Neuronal stem cell (in vitro differentiated cells): ENCODE measurements at regions not wholly inside any gene's neighbourhood (a gene's known extent, or its start where the extent isn't known, plus 50 kb on each side); places are given as distances from the start of the nearest gene placed in this dataset.

Experiments used
- DNase-seq: peaks from one replicate; pipeline ENCODE4 v3.0.0-alpha.2; 2013; ENCODE audit warnings: low spot score
- H2AFZ ChIP-seq: one replicate; pipeline ENCODE4 v1.6.1; 2013; ENCODE audit warnings: mild to moderate bottlenecking, low read length, inconsistent platforms
- H2AK5ac ChIP-seq: 2 replicates; pipeline ENCODE4 v1.6.1; 2013; ENCODE audit warnings: low read depth, mild to moderate bottlenecking, inconsistent platforms, low read length, moderate library complexity, mixed read lengths
- H2BK120ac ChIP-seq: 2 replicates; pipeline ENCODE4 v1.6.1; 2013; ENCODE audit warnings: low read depth, mild to moderate bottlenecking, inconsistent platforms, low read length, moderate library complexity, mixed read lengths
- H2BK12ac ChIP-seq: one replicate; pipeline ENCODE4 v1.6.1; 2013; ENCODE audit warnings: low read length, inconsistent platforms
- H2BK15ac ChIP-seq: 2 replicates; pipeline ENCODE4 v1.6.1; 2013; ENCODE audit warnings: mild to moderate bottlenecking, low read length, inconsistent platforms, mixed read lengths
- H2BK5ac ChIP-seq: one replicate; pipeline ENCODE4 v1.6.1; 2013; ENCODE audit warnings: inconsistent platforms, mild to moderate bottlenecking, low read length, moderate library complexity
- H3K14ac ChIP-seq: one replicate; pipeline ENCODE4 v1.6.1; 2013; ENCODE audit warnings: low read length, inconsistent platforms
- H3K18ac ChIP-seq: 2 replicates; pipeline ENCODE4 v1.6.1; 2013; ENCODE audit warnings: low read length, inconsistent platforms
- H3K23ac ChIP-seq: 2 replicates; pipeline ENCODE4 v1.6.1; 2013; ENCODE audit warnings: low read depth, mild to moderate bottlenecking, mixed read lengths, low read length, inconsistent platforms; ENCODE audit not compliant: poor library complexity
- H3K27ac ChIP-seq: replicated peaks from 3 replicates; pipeline ENCODE4 v1.5.1; 2013; ENCODE audit warnings: low read length, inconsistent platforms
- H3K27me3 ChIP-seq, 3 experiments: 2 replicates each; pipeline ENCODE4 v1.6.1; 2013; ENCODE audit warnings: low read length in 3 of 3, mild to moderate bottlenecking in 2 of 3, inconsistent platforms in 1 of 3, low read depth in 1 of 3, mixed read lengths in 1 of 3, moderate library complexity in 1 of 3; ENCODE audit not compliant: control insufficient read depth in 3 of 3, insufficient read depth in 3 of 3
- H3K36me3 ChIP-seq, 2 donors: replicated peaks in 1 of 2; 2 replicates each; pipeline ENCODE4 v1.6.1; 2013; ENCODE audit warnings: low read length in 2 of 2; ENCODE audit not compliant: control insufficient read depth in 2 of 2, insufficient read depth in 2 of 2
- H3K4ac ChIP-seq: 2 replicates; pipeline ENCODE4 v1.6.1; 2013; ENCODE audit warnings: inconsistent platforms, mild to moderate bottlenecking, low read length, moderate library complexity
- H3K4me1 ChIP-seq, 2 donors: 1 replicate in 1 of 2; 2 replicates in 1 of 2; pipeline ENCODE4 v1.6.1; 2013; ENCODE audit warnings: low read length in 2 of 2, low read depth in 1 of 2; ENCODE audit not compliant: control insufficient read depth in 2 of 2, insufficient read depth in 1 of 2
- H3K4me2 ChIP-seq: one replicate; pipeline ENCODE4 v1.6.1; 2013; ENCODE audit warnings: mild to moderate bottlenecking, low read length, inconsistent platforms; ENCODE audit not compliant: insufficient read depth, poor library complexity, severe bottlenecking
- H3K4me3 ChIP-seq, 2 donors: 2 replicates each; pipeline ENCODE4 v1.5.1; 2013; ENCODE audit warnings: low read length in 2 of 2, mild to moderate bottlenecking in 2 of 2, inconsistent platforms in 1 of 2, moderate library complexity in 1 of 2
- H3K79me1 ChIP-seq: one replicate; pipeline ENCODE4 v1.6.1; 2013; ENCODE audit warnings: low read depth, mild to moderate bottlenecking, inconsistent platforms, low read length, moderate library complexity
- H3K9ac ChIP-seq: one replicate; pipeline ENCODE4 v1.6.1; 2013; ENCODE audit warnings: mild to moderate bottlenecking, low read depth, low read length, inconsistent platforms; ENCODE audit not compliant: poor library complexity
- H3K9me3 ChIP-seq, 2 donors: replicated peaks in 1 of 2; 2 replicates each; pipeline versions ENCODE3 to v1.6.1; 2013; ENCODE audit warnings: low read length in 2 of 2, mild to moderate bottlenecking in 2 of 2, inconsistent platforms in 1 of 2, low read depth in 1 of 2, mixed read lengths in 1 of 2, moderate library complexity in 1 of 2; ENCODE audit not compliant: control insufficient read depth in 2 of 2, insufficient read depth in 1 of 2
- H4K8ac ChIP-seq: one replicate; pipeline ENCODE4 v1.6.1; 2013; ENCODE audit warnings: low read depth, mild to moderate bottlenecking, inconsistent platforms, low read length, moderate library complexity
- H4K91ac ChIP-seq: one replicate; pipeline ENCODE4 v1.6.1; 2013; ENCODE audit warnings: low read length, low read depth, mild to moderate bottlenecking, inconsistent platforms; ENCODE audit not compliant: poor library complexity
- WGBS, 2 donors: extraction: QIAGEN DNeasy Blood & Tissue Kit; methylation state at CpG; one replicate each; pipeline ENCODE4 v1.1.7; 2013; ENCODE audit warnings: missing lambda C conversion rate in 2 of 2, mixed read lengths in 1 of 2; ENCODE audit not compliant: insufficient read length in 2 of 2, insufficient replicate concordance in 1 of 2; ENCODE audit errors: extremely low coverage in 2 of 2; 5-methylcytosine and 5-hydroxymethylcytosine counted together

DNA sequence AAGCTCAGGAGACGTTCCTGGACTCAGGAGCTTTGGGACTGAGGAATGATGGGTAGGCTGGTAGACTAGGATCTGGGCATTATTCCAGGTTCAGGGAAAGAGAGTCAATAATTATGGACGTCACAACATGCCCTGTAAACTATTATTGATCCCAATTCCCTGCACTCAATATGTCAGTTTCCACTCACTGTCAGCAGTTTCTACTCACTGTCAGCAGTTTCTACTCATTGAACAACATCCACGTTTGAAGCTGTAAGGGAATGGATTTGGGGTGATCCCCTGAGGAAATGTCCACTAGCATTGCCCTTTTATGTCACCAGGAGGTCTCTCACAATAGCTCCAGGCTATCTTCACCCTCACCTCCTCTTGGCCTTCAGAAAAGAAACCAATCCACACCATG lies 1268.6 kb downstream of the TYW1 start:
- H3K18ac ChIP-seq, result no peak overlapping the region
- no peak overlapping the region for H2BK12ac ChIP-seq
- no peak overlapping the region for H3K4me3 ChIP-seq
- H3K79me1 ChIP-seq, result no peaks in the 10 kb centered on the region
- H3K27me3 ChIP-seq, result no peaks in the 10 kb centered on the region
- no peak overlapping the region for H4K8ac ChIP-seq
- no peak overlapping the region for H3K27ac ChIP-seq
- H2BK5ac ChIP-seq, result no peak overlapping the region
- no peak overlapping the region for H2AFZ ChIP-seq
- H3K9me3 ChIP-seq, result peaks cover 0 to 13% of the 10 kb centered on the region in 2 donors
- H3K4ac ChIP-seq, result no peak overlapping the region
- no peak for DNase-seq
- no peak overlapping the region for H2AK5ac ChIP-seq
- no peaks in the 10 kb centered on the region for H3K4me1 ChIP-seq
- H4K91ac ChIP-seq, result no peak overlapping the region
- no peak overlapping the region for H3K4me2 ChIP-seq
- H2BK120ac ChIP-seq, result no peak overlapping the region
- H3K23ac ChIP-seq, result no peak overlapping the region
- WGBS, 2 donors, result no CpG with 5 or more reads among the region's 3 CpGs
- H3K9ac ChIP-seq, result no peak overlapping the region
- H3K36me3 ChIP-seq, result no peaks in the 10 kb centered on the region
- no peak overlapping the region for H2BK15ac ChIP-seq
- no peak overlapping the region for H3K14ac ChIP-seq

DNA sequence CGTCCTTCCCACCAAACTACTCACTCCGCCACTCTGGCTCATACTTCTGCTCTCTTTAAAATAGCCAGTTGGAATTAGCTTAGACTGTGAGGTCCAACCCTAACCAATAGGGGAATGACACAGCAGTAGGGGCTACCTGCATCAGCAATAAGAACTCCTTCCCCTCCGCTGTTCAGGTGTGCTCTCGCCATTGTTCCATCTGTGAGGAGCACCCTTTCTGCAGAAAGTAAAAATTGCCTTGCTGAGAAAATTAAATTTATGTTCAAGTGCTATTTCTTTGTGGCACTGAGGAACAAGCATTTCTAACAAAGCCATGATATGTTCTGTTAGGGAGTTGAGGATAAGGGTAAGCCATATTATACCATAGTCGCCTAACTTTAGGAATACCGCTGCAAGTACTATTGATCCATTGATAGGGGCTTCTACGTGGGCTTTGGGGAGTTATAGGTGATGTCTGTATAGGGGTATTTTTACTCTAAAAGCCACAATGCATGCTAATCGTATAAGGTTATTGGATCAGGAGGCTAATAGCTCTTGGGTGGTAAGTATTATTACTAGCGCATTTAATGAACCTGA lies 1269.5 kb downstream of the TYW1 start:
- no peak overlapping the region for H3K4ac ChIP-seq
- H3K23ac ChIP-seq, result no peak overlapping the region
- no peak overlapping the region for H3K27ac ChIP-seq
- H3K36me3 ChIP-seq, result no peaks in the 10 kb centered on the region
- H2BK120ac ChIP-seq, result no peak overlapping the region
- no peak overlapping the region for H3K18ac ChIP-seq
- DNase-seq, result no peak
- H3K9ac ChIP-seq, result no peak overlapping the region
- no peak overlapping the region for H2AFZ ChIP-seq
- no peaks in the 10 kb centered on the region for H3K27me3 ChIP-seq
- no CpG with 5 or more reads among the region's 9 CpGs for WGBS, 2 donors
- H3K4me3 ChIP-seq, result no peak overlapping the region
- no peak overlapping the region for H3K4me2 ChIP-seq
- H2BK15ac ChIP-seq, result no peak overlapping the region
- no peak overlapping the region for H4K91ac ChIP-seq
- peaks cover 0 to 13% of the 10 kb centered on the region in 2 donors for H3K9me3 ChIP-seq
- no peaks in the 10 kb centered on the region for H3K79me1 ChIP-seq
- H3K4me1 ChIP-seq, result no peaks in the 10 kb centered on the region
- no peak overlapping the region for H2AK5ac ChIP-seq
- no peak overlapping the region for H3K14ac ChIP-seq
- no peak overlapping the region for H2BK5ac ChIP-seq
- H4K8ac ChIP-seq, result no peak overlapping the region
- H2BK12ac ChIP-seq, result no peak overlapping the region

DNA sequence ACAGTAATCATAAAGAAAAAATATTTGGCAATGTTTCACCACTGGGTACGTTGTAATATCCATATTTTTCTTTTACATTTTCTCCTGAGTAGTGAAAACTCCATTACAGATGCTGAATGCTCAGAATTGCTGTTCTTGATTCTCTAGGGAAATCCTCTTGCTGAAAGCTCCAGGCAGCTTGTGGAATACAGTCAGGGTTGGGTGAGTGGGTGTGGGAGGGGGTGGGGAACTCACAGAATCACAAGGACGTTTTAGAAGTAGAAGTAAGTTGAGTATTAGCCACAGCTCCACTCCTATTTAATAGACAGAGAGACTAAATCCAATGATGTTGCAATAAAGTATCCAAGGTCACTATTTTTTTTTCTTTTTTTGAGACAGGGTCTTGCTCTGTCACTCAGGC lies 1270.9 kb downstream of the TYW1 start:
- WGBS, 2 donors, result no CpG with 5 or more reads among the region's 2 CpGs
- Histone ChIP-seq H3K4me1 (no peaks in the 10 kb centered on the region), H3K14ac (no peak overlapping the region), H3K79me1 (no peaks in the 10 kb centered on the region), H3K23ac (no peak overlapping the region), H4K8ac (no peak overlapping the region), H3K4me2 (no peak overlapping the region), H3K4me3 (no peak overlapping the region), H2AK5ac (no peak overlapping the region), H3K4ac (no peak overlapping the region), H2AFZ (no peak overlapping the region), H2BK120ac (no peak overlapping the region), H2BK15ac (no peak overlapping the region), H3K9me3 (peaks cover 0 to 13% of the 10 kb centered on the region in 2 donors), H2BK5ac (no peak overlapping the region), H3K9ac (no peak overlapping the region), H3K36me3 (no peaks in the 10 kb centered on the region), H2BK12ac (no peak overlapping the region), H3K27me3 (no peaks in the 10 kb centered on the region), H3K18ac (no peak overlapping the region), H4K91ac (no peak overlapping the region), H3K27ac (no peak overlapping the region)
- no peak for DNase-seq

DNA sequence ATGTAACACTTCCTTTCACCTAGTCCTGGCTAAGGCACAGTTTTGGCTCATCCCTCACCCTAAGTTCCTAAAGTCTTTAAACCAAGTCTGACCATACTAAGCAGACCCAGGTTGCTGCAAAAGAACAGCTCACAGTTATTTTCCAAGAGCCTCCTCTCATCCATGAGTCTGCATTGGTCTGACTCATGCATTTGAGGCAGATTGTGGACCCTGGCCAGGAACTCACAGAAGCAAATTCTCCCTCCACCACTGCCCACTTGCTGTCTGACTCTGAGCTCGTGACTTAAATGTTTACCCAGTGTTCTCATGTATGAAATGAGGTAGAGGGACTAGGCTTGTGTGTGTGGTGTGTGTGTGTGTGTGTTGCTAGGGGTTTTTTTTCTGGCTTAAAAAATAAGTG lies 1272.8 kb downstream of the TYW1 start:
- Histone ChIP-seq H3K79me1 (no peaks in the 10 kb centered on the region), H2BK12ac (no peak overlapping the region), H2AK5ac (no peak overlapping the region), H3K9me3 (peaks cover 0 to 13% of the 10 kb centered on the region in 2 donors), H2BK120ac (no peak overlapping the region), H3K36me3 (no peaks in the 10 kb centered on the region), H2AFZ (no peak overlapping the region), H3K23ac (no peak overlapping the region), H2BK15ac (no peak overlapping the region), H3K9ac (no peak overlapping the region), H3K14ac (peak overlapping the region; percentile 6), H2BK5ac (no peak overlapping the region), H3K4me3 (no peak overlapping the region), H3K4me2 (no peak overlapping the region), H3K4ac (no peak overlapping the region), H3K27ac (no peak overlapping the region), H4K8ac (no peak overlapping the region), H4K91ac (no peak overlapping the region), H3K18ac (no peak overlapping the region), H3K27me3 (no peaks in the 10 kb centered on the region), H3K4me1 (peaks cover 0 to 2% of the 10 kb centered on the region in 2 donors)
- no CpG with 5 or more reads among the region's 1 CpG for WGBS, 2 donors
- DNase-seq, result no peak
